ENCODE measurements at regions not wholly inside any gene's neighbourhood (a gene's known extent, or its start where the extent isn't known, plus 50 kb on each side); places are given as distances from the start of the nearest gene placed in this dataset.

GRCh38 chr3:147655236-147655635 is 246.1 kb downstream of the ZIC1 start:
- FAIRE-seq: no peak
- no peak overlapping the region for H3K27ac ChIP-seq (ENCODE audit: control insufficient read depth, insufficient read depth, low read length)
- H3K4me1 ChIP-seq (ENCODE audit: control insufficient read depth, extremely low read depth, insufficient read depth, low read length): no peaks in the 10 kb centered on the region
- H3K9ac ChIP-seq (ENCODE audit: control insufficient read depth, extremely low read depth, insufficient read depth, low read length): no peak overlapping the region
- no peaks in the 10 kb centered on the region for H4K20me1 ChIP-seq (ENCODE audit: control insufficient read depth, extremely low read depth, insufficient read depth, low read length)
- H3K36me3 ChIP-seq (ENCODE audit: control insufficient read depth in 2 of 2, extremely low read depth in 1 of 2, insufficient read depth in 2 of 2, low read length in 2 of 2): no peaks in the 10 kb centered on the region
- no peak for DNase-seq (ENCODE audit: low read depth, low spot score)
- H3K9me1 ChIP-seq (ENCODE audit: control insufficient read depth, extremely low read depth, insufficient read depth, low read length): no peaks in the 10 kb centered on the region
- H3K4me3 ChIP-seq (ENCODE audit: control insufficient read depth in 2 of 3, extremely low read depth in 1 of 3, insufficient read depth in 2 of 3, low read depth in 1 of 3, low read length in 3 of 3): no peak overlapping the region
- no peak overlapping the region for H2AFZ ChIP-seq (ENCODE audit: control insufficient read depth, low read length)
- no peak overlapping the region for H3K4me2 ChIP-seq (ENCODE audit: control insufficient read depth, extremely low read depth, insufficient read depth, low read depth, low read length)
- H3K79me2 ChIP-seq (ENCODE audit: control insufficient read depth, insufficient read depth, low read length): no peaks in the 10 kb centered on the region
- TF ChIP-seq EZH2 (IDR thresholded peaks at IDR 0.05; ENCODE audit: low read length): no peak
- TF ChIP-seq CTCF (optimal IDR thresholded peaks at IDR 0.05 in 1 of 3, IDR thresholded peaks at IDR 0.05 in 1 of 3, conservative IDR thresholded peaks at IDR 0.05 in 1 of 3; ENCODE audit: extremely low read depth in 1 of 3, insufficient read depth in 2 of 3, low read length in 3 of 3): no peak
- no peaks in the 10 kb centered on the region for H3K9me3 ChIP-seq (ENCODE audit: control insufficient read depth, low read depth, low read length)
- no peaks in the 10 kb centered on the region for H3K27me3 ChIP-seq (ENCODE audit: control insufficient read depth, extremely low read depth, insufficient read depth, low read length)
- dilution Hi-C loops (cut with MboI; ENCODE audit: extremely low pct_ligation_motif_present, low sequenced_read_pairs): no loop called here

- H3K27me3 ChIP-seq (ENCODE audit: control insufficient read depth, extremely low read depth, insufficient read depth, low read length): no peaks in the 10 kb centered on the region
- DNase-seq (ENCODE audit: low read depth, low spot score) (no peak), FAIRE-seq (no peak)
- H4K20me1 ChIP-seq (ENCODE audit: control insufficient read depth, extremely low read depth, insufficient read depth, low read length): no peaks in the 10 kb centered on the region
- H3K79me2 ChIP-seq (ENCODE audit: control insufficient read depth, insufficient read depth, low read length): no peaks in the 10 kb centered on the region
- TF ChIP-seq EZH2 (IDR thresholded peaks at IDR 0.05; ENCODE audit: low read length): no peak
- no peak for TF ChIP-seq CTCF (optimal IDR thresholded peaks at IDR 0.05 in 1 of 3, IDR thresholded peaks at IDR 0.05 in 1 of 3, conservative IDR thresholded peaks at IDR 0.05 in 1 of 3; ENCODE audit: extremely low read depth in 1 of 3, insufficient read depth in 2 of 3, low read length in 3 of 3)
- no peaks in the 10 kb centered on the region for H3K36me3 ChIP-seq (ENCODE audit: control insufficient read depth in 2 of 2, extremely low read depth in 1 of 2, insufficient read depth in 2 of 2, low read length in 2 of 2)
- no peaks in the 10 kb centered on the region for H3K9me1 ChIP-seq (ENCODE audit: control insufficient read depth, extremely low read depth, insufficient read depth, low read length)
- H3K4me2 ChIP-seq (ENCODE audit: control insufficient read depth, extremely low read depth, insufficient read depth, low read depth, low read length): no peak overlapping the region
- H2AFZ ChIP-seq (ENCODE audit: control insufficient read depth, low read length): no peak overlapping the region
- no peaks in the 10 kb centered on the region for H3K4me1 ChIP-seq (ENCODE audit: control insufficient read depth, extremely low read depth, insufficient read depth, low read length)
- H3K27ac ChIP-seq (ENCODE audit: control insufficient read depth, insufficient read depth, low read length): no peak overlapping the region
- no peak overlapping the region for H3K4me3 ChIP-seq (ENCODE audit: control insufficient read depth in 2 of 3, extremely low read depth in 1 of 3, insufficient read depth in 2 of 3, low read depth in 1 of 3, low read length in 3 of 3)
- no peak overlapping the region for H3K9ac ChIP-seq (ENCODE audit: control insufficient read depth, extremely low read depth, insufficient read depth, low read length)
- dilution Hi-C loops (cut with MboI; ENCODE audit: extremely low pct_ligation_motif_present, low sequenced_read_pairs): no loop called here
- no peaks in the 10 kb centered on the region for H3K9me3 ChIP-seq (ENCODE audit: control insufficient read depth, low read depth, low read length)
Measured at GRCh38 chr3:147656023-147656422, 246.9 kb downstream of the ZIC1 start.

Data from keratinocyte (primary cell).